Psoas muscle (tissue), 7 donors: ENCODE measurements at regions not wholly inside any gene's neighbourhood (a gene's known extent, or its start where the extent isn't known, plus 50 kb on each side); places are given as distances from the start of the nearest gene placed in this dataset.

Experiments
- ATAC-seq, 4 donors: fragments of 200-7000 bp; cut with Tn5 transposase; one replicate each; pipeline ENCODE4 v1.9.1; 2020; ENCODE audit warnings: moderate library complexity in 3 of 4, mild to moderate bottlenecking in 2 of 4
- DNase-seq, 2 donors: peaks; one replicate each; pipeline ENCODE4 v3.0.0-alpha.2; 2020
- H3K27ac ChIP-seq: fragments of 200-600 bp; one replicate; pipeline ENCODE4 v1.8.0; 2022
- H3K27me3 ChIP-seq, 3 donors: fragments of 200-600 bp in 1 of 3; one replicate each; pipeline versions ENCODE4 v1.6.1 to v1.8.0; 2013 to 2022; ENCODE audit warnings: low read length in 2 of 3, mild to moderate bottlenecking in 2 of 3, moderate library complexity in 1 of 3; ENCODE audit not compliant: insufficient read depth in 3 of 3
- H3K36me3 ChIP-seq, 2 donors: fragments of 200-600 bp in 1 of 2; one replicate each; pipeline versions ENCODE4 v1.6.1 to v1.8.0; 2013 to 2022; ENCODE audit warnings: low read depth in 1 of 2, mild to moderate bottlenecking in 1 of 2, moderate library complexity in 1 of 2; ENCODE audit not compliant: insufficient read depth in 1 of 2
- H3K4me1 ChIP-seq: fragments of 200-600 bp; one replicate; pipeline ENCODE4 v1.8.0; 2022
- H3K4me3 ChIP-seq: fragments of 200-600 bp; one replicate; pipeline ENCODE4 v1.8.0; 2022; ENCODE audit warnings: mild to moderate bottlenecking
- H3K9me3 ChIP-seq: fragments of 200-600 bp; one replicate; pipeline ENCODE4 v1.8.0; 2022
- WGBS, 3 donors: extraction: QIAGEN DNeasy Blood & Tissue Kit; methylation state at CpG; one replicate each; pipeline versions ENCODE4 v1.1.6 to v1.1.7; 2013; 5-methylcytosine and 5-hydroxymethylcytosine counted together
- intact Hi-C, 2 donors: fragments of 100-400 bp; cut with DNase I; formaldehyde crosslinking; loops; one replicate each; pipeline versions ENCODE4 v1.11.0 to v1.14.2; 2022
- TF ChIP-seq, protein P1 (sequence below): fragments of 200-600 bp; IDR thresholded peaks from one replicate; pipeline ENCODE4 v1.8.0; 2022; ENCODE audit warnings: antibody characterized with exemption
- donor health status: healthy with polysubstance abuse.
- donor health status: DM: no; HTN: no; CAD: no; lungs with moderate emphysema.
- donor health status: Bipolar disorder and iron deficiency.
- donor health status: healthy.
- donor health status: DM: yes; HTN: yes; CAD: no.
- donor health status: DM: no; HTN: no; CAD: no.
- donor health status: DM: yes; HTN: yes; CAD: no.

DNA sequence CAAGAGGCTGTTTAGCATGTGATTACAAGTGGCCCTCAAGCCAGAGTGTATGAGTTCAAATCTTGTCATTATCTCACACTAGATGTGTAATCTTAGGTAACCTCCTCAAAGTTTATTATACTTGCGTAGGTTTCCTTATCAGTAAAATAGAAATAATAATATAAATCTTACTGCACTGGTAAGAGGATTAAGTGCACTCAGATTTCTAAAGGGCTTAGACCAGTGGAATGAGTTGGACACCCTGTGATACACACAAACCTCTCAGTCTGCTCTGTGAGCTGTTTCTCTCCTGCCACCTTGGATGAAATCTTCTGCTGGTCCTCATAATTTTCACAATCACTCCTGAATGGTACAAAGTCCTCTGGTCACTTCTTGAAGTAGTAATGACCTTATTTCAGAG is 145.4 kb upstream of the ZNF516 start:
- WGBS, 3 donors, result 94 to 96% (median 95%) methylated on average over 1 of the region's 1 CpG
- ATAC-seq (no peak), DNase-seq (no peak)
- H3K27me3 ChIP-seq, result no peaks in the 10 kb centered on the region
- no peak overlapping the region for H3K4me3 ChIP-seq
- H3K4me1 ChIP-seq, result no peaks in the 10 kb centered on the region
- TF ChIP-seq, protein P1, sequence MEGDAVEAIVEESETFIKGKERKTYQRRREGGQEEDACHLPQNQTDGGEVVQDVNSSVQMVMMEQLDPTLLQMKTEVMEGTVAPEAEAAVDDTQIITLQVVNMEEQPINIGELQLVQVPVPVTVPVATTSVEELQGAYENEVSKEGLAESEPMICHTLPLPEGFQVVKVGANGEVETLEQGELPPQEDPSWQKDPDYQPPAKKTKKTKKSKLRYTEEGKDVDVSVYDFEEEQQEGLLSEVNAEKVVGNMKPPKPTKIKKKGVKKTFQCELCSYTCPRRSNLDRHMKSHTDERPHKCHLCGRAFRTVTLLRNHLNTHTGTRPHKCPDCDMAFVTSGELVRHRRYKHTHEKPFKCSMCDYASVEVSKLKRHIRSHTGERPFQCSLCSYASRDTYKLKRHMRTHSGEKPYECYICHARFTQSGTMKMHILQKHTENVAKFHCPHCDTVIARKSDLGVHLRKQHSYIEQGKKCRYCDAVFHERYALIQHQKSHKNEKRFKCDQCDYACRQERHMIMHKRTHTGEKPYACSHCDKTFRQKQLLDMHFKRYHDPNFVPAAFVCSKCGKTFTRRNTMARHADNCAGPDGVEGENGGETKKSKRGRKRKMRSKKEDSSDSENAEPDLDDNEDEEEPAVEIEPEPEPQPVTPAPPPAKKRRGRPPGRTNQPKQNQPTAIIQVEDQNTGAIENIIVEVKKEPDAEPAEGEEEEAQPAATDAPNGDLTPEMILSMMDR, result no peak
- H3K36me3 ChIP-seq, result no peaks in the 10 kb centered on the region
- intact Hi-C loops, result no loop called here
- H3K9me3 ChIP-seq, result no peaks in the 10 kb centered on the region
- H3K27ac ChIP-seq, result no peak overlapping the region

DNA sequence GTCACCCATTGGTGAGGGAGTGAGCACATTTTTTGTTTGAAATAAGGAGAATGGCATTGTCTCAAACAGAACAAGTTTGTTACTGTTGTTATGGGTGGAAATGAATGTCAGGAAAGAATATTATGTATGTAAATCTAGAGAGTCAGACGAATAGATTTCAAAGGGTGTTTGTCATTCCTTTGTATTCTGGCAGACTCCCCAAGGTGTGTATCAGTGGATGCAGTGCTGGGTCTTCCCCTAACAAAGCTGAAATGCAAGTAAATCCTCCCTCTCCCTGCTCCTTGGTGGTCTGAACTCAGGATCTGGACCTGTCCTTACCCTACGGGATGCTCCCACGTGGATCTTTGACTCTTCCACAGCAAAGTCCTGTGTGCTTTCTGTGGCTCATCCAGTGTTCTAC is 139.5 kb upstream of the ZNF516 start:
- Histone ChIP-seq H3K36me3 (no peaks in the 10 kb centered on the region), H3K27me3 (peaks cover 0 to 4% (median 0%) of the 10 kb centered on the region in 3 donors), H3K9me3 (no peaks in the 10 kb centered on the region), H3K4me3 (no peak overlapping the region), H3K4me1 (no peaks in the 10 kb centered on the region), H3K27ac (no peak overlapping the region)
- ATAC-seq, result no peak
- 26 to 49% (median 29%) methylated on average over 3 of the region's 3 CpGs for WGBS, 3 donors
- DNase-seq, result no peak
- intact Hi-C loops, result no loop called here
- TF ChIP-seq, protein P1, result no peak

DNA sequence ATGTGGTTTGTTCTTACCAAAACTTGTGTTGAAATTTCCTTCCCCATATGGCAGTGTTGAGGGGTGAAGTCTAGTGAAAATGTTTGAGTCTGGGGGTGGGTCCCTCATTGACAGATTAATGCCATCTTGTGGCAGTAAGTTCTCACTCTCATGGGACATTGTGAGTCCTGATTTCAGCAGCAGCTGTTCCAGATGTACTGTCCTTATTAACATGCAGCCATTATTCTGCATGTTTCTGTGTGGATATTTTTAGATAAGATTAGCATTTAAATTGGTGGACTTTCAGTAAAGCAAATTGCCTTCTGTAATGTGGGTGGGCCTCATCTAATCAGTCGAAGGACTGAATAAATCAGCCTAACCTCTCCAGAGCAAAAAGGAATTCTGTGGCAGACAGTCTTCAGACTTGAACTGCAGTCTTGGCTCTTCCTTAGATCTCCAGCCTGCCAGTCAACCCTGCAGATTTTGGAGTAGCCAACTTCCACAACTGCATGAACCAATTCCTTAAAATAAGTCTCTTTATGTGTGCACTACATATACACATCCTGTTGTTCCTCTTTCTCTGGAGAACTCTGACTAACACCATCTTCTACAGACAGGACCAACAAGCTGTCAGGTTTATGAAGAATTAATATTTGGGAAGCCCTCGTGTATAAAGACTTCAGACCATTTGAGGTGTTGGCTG is 138.7 kb upstream of the ZNF516 start:
- TF ChIP-seq, protein P1, result no peak
- Histone ChIP-seq H3K27me3 (peaks cover 0 to 4% (median 0%) of the 10 kb centered on the region in 3 donors), H3K36me3 (no peaks in the 10 kb centered on the region), H3K9me3 (no peaks in the 10 kb centered on the region), H3K27ac (no peak overlapping the region), H3K4me1 (no peaks in the 10 kb centered on the region), H3K4me3 (no peak overlapping the region)
- no peak for DNase-seq
- ATAC-seq, result no peak
- 66 to 78% (median 67%) methylated on average over 2 of the region's 2 CpGs for WGBS, 3 donors
- intact Hi-C loops, result no loop called here

GRCh38 chr18:76627444-76627843 is 132.4 kb upstream of the ZNF516 start:
- TF ChIP-seq, protein P1, result no peak
- DNase-seq, result no peak
- ATAC-seq, result no peak
- Histone ChIP-seq H3K27ac (no peak overlapping the region), H3K36me3 (no peaks in the 10 kb centered on the region), H3K9me3 (no peaks in the 10 kb centered on the region), H3K27me3 (peaks cover 0 to 4% (median 0%) of the 10 kb centered on the region in 3 donors), H3K4me1 (no peaks in the 10 kb centered on the region), H3K4me3 (no peak overlapping the region)
- intact Hi-C loops, result no loop called here
- WGBS, 3 donors, result 79 to 96% (median 89%) methylated on average over 1 of the region's 1 CpG

DNA sequence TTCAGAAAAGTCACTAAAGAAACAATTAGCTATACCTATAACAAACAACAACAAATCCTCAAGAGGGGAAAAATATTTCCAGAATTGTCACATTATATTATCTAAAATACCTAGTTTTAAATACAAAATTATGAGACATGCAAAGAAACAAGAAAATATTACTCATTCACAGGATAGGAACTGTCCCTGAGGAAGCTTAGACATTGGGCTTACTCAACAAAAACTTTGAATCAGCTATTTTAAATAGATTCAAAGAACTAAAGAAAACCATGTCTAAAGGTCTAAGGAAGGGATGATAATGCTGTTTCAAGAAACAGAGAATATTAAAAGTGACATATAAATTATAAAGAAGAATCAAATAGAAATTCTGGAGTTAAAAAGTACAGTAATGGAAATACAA is 131.9 kb upstream of the ZNF516 start:
- intact Hi-C loops, result no loop called here
- no peak overlapping the region for H3K4me3 ChIP-seq
- DNase-seq (no peak), ATAC-seq (no peak)
- no peaks in the 10 kb centered on the region for H3K36me3 ChIP-seq
- TF ChIP-seq, protein P1, result no peak
- H3K4me1 ChIP-seq, result no peaks in the 10 kb centered on the region
- H3K27ac ChIP-seq, result no peak overlapping the region
- H3K9me3 ChIP-seq, result no peaks in the 10 kb centered on the region
- H3K27me3 ChIP-seq, result peaks cover 0 to under 1% (median 0%) of the 10 kb centered on the region in 3 donors
